ENCODE measurements at regions not wholly inside any gene's neighbourhood (a gene's known extent, or its start where the extent isn't known, plus 50 kb on each side); places are given as distances from the start of the nearest gene placed in this dataset.
A peak's percentile ranks its signal among the peaks of the same experiment; 100 is the strongest.

DNA sequence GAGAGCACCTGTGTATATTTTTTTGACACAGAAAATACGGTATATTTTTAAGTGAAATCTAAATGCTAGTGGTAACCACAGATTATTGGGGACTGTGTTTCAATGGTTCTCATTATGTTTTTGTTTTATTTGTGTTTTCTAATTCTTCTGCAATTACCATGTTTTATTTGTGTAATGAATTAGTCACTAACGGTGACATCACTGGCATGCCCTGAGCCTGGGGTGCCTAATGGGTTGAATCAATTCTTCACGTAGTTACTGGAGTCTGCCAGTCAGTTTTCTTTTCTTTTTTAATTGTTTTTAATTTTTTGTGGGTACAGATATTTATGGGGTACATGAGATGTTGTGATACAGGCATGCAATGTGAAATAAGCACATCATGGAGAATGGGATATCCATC, 168.8 kb downstream of the RELL1 start:
- TF ChIP-seq, protein P1, sequence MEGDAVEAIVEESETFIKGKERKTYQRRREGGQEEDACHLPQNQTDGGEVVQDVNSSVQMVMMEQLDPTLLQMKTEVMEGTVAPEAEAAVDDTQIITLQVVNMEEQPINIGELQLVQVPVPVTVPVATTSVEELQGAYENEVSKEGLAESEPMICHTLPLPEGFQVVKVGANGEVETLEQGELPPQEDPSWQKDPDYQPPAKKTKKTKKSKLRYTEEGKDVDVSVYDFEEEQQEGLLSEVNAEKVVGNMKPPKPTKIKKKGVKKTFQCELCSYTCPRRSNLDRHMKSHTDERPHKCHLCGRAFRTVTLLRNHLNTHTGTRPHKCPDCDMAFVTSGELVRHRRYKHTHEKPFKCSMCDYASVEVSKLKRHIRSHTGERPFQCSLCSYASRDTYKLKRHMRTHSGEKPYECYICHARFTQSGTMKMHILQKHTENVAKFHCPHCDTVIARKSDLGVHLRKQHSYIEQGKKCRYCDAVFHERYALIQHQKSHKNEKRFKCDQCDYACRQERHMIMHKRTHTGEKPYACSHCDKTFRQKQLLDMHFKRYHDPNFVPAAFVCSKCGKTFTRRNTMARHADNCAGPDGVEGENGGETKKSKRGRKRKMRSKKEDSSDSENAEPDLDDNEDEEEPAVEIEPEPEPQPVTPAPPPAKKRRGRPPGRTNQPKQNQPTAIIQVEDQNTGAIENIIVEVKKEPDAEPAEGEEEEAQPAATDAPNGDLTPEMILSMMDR (IDR thresholded peaks at IDR 0.05), result no peak
- no peak for ATAC-seq
- intact Hi-C loops (cut with DNase I), result no loop called here

DNA sequence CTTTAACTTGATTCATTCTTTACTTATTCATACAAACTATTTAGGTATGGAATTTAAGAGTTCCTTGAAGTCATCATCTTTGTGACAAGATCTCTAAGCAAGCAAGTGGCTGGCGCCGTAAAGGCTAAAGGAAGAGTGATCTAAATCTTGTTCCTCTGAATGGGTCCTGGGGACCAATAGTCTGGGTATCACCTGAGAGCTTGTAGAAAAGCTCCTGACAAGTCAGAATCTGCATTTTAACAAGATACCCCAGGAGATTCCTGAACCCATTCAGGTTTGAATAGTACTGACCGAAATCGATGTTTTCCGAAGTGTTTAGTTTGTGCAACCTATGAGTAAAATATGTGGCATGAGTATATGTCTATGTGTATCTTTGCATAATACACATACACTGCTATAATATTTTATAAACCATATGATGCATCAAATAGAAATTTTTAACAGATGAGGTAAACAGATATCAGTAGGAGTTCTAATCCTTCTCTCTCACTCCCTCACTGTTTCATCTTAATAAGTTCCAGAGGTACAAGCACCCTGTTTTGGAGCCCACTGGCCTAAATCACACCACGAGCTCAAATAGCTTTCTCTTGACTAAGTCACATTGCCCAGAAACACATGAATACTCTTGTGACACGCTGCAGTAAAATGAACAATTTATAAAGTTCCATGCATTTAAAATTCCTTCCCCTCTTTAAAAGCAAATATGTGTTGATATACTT, 170.0 kb downstream of the RELL1 start:
- Histone ChIP-seq H3K4me3 (no peak overlapping the region), H3K36me3 (no peaks in the 10 kb centered on the region), H3K27ac (no peak overlapping the region), H3K9me3 (peaks cover 0 to 19% of the 10 kb centered on the region in 2 donors), H3K27me3 (no peaks in the 10 kb centered on the region), H3K4me1 (no peaks in the 10 kb centered on the region)
- DNase-seq (no peak), ATAC-seq (no peak)
- TF ChIP-seq, protein P1 (IDR thresholded peaks at IDR 0.05), result no peak
- intact Hi-C loops (cut with DNase I), result no loop called here

More for the DNA sequence above, 168.8 kb downstream of the RELL1 start:
- H3K27ac ChIP-seq, result no peak overlapping the region
- H3K4me3 ChIP-seq, result no peak overlapping the region
- H3K36me3 ChIP-seq, result no peaks in the 10 kb centered on the region
- peaks cover 0 to 19% of the 10 kb centered on the region in 2 donors for H3K9me3 ChIP-seq
- no peaks in the 10 kb centered on the region for H3K4me1 ChIP-seq
- H3K27me3 ChIP-seq, result no peaks in the 10 kb centered on the region
- DNase-seq, result no peak

DNA sequence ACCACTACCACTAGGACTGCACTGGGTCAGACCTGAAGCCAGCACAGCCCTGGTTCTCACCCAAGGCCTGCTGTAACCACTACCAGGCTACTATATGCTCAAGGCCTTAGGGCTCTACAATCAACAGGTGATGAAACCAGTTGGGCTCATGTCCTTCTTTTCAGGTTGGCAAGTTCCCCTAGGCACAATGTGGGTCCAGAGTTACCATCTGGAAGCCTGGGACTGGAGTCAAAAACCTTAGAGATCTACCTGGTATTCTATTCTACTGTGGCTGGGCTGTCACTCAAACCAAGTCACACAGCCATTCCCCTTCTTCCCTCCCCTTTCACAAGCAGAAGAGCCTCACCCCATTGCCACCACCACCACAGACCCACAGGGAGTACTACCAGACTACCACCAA, 175.6 kb downstream of the RELL1 start:
- no peaks in the 10 kb centered on the region for H3K27me3 ChIP-seq
- TF ChIP-seq, protein P1 (IDR thresholded peaks at IDR 0.05), result no peak
- ATAC-seq, result no peak

DNA sequence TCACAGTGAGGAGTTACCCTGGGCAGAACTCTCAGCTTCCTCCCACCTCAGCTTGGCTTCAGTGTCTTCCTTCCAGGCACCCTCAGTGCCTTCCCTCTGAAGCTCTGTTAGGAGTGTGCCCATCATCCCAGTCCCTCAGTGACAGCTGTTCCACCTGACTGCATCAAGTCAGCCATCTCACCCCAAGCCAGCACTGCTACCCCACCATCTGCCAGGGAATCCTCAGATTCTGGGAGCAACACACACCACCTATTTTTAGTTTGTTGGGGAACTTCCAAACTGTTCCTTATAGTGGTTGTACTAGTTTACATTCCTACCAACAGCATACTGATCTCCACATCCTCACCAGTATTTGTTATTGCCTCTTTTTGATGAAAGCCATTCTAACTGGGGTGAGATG, 182.9 kb downstream of the RELL1 start:
- no peaks in the 10 kb centered on the region for H3K36me3 ChIP-seq
- no peaks in the 10 kb centered on the region for H3K27me3 ChIP-seq
- H3K4me3 ChIP-seq, result no peak overlapping the region
- intact Hi-C loops (cut with DNase I), result no loop called here
- ATAC-seq (no peak), DNase-seq (no peak)
- TF ChIP-seq, protein P1 (IDR thresholded peaks at IDR 0.05), result no peak
- H3K27ac ChIP-seq, result no peak overlapping the region
- H3K4me1 ChIP-seq, result no peaks in the 10 kb centered on the region
- peaks cover 0 to 7% of the 10 kb centered on the region in 2 donors for H3K9me3 ChIP-seq

More for the DNA sequence above, 175.6 kb downstream of the RELL1 start:
- H3K36me3 ChIP-seq, result no peaks in the 10 kb centered on the region
- H3K4me3 ChIP-seq, result no peak overlapping the region
- H3K4me1 ChIP-seq, result no peaks in the 10 kb centered on the region
- DNase-seq, result no peak
- intact Hi-C loops (cut with DNase I), result no loop called here
- peaks cover 0 to 13% of the 10 kb centered on the region in 2 donors for H3K9me3 ChIP-seq
- H3K27ac ChIP-seq, result no peak overlapping the region

DNA sequence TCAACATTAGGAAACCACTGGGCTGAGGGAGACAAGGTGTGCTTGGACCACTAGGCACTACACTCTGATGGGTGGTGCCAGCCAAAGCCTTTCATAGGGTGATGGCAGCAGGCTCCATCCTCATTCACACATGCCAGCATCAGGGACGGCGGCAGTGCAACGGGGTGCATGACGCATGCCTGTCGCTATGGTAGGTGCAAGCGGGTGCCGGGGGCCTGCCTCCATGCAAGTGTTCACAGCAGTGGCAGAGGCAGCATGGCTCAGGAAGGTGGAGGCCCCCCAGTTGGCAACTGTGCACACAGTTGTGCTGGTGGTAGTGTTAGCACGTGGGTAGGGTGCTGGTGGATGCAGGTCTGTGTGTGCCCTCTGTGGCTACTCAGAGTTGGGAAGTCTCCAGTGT, 184.1 kb downstream of the RELL1 start:
- H3K4me3 ChIP-seq, result no peak overlapping the region
- no peak overlapping the region for H3K27ac ChIP-seq
- H3K27me3 ChIP-seq, result no peaks in the 10 kb centered on the region
- H3K9me3 ChIP-seq, result peaks cover 0 to 9% of the 10 kb centered on the region in 2 donors
- peak in 1 of 4 donors; percentile 59 for DNase-seq
- intact Hi-C loops (cut with DNase I), result no loop called here
- H3K4me1 ChIP-seq, result no peaks in the 10 kb centered on the region
- TF ChIP-seq, protein P1 (IDR thresholded peaks at IDR 0.05), result no peak
- no peaks in the 10 kb centered on the region for H3K36me3 ChIP-seq
- ATAC-seq, result no peak
